GM18508 (cell line): ENCODE measurements at regions not wholly inside any gene's neighbourhood (a gene's known extent, or its start where the extent isn't known, plus 50 kb on each side); places are given as distances from the start of the nearest gene placed in this dataset.
"Not testable (repeated sequence)": the region's sequence is repeated elsewhere in the genome, so short reads cannot be mapped to it uniquely, and the experiment has no call there.

Source experiments
- ATAC-seq: cut with Tn5 transposase; IDR thresholded peaks from one replicate; pipeline ENCODE4 v1.9.1; 2021; ENCODE audit warnings: moderate number of reproducible peaks; ENCODE audit not compliant: insufficient read depth, unreplicated experiment

- ATAC-seq = no peak
Measured at GRCh38 chr12:83244001-83244400, 557.3 kb downstream of the TMTC2 start.

GRCh38 chr12:83233987-83234386 lies 547.3 kb downstream of the TMTC2 start:
- ATAC-seq = not testable (repeated sequence)

- not testable (repeated sequence) for ATAC-seq
Measured at GRCh38 chr12:83226960-83227359, 540.3 kb downstream of the TMTC2 start.

DNA sequence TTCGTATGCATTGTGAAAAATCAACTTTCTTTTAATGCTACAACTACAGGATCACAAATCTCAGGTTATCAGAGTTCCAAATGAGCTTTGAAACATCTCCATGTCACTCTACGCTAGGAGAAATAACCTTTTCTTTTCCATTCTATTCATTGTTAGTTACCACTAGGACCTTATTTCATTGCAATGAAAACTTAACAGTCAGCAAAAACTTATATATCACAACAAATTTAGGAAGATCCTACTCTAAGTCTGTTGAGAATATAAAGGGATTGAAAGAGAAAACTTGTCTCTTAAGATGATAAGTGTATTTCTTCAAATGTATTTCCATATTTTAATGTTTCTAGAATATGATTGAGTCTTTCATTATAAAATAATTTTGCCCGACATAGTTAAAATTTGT lies 539.1 kb downstream of the TMTC2 start:
- ATAC-seq = no peak

- ATAC-seq = no peak
Measured at GRCh38 chr12:83224012-83224411, 537.3 kb downstream of the TMTC2 start.

DNA sequence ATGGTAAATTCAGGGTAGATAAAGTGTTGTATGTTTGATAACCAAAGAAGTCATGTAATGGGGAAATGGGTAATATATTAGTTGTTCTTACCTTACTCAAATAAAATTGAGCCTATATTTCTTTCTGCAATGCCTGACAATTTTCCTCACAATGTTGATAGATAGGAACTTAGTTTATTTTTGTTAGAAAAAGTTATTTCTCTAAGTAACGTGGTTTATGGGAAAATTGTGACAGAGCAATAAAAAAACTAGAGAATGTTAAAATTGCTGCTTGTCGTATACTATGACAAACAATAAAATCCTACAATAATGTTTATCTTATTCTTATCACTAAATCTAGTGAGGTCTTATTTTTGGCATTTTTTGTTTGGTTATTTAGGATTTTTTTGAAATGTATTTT lies 534.1 kb downstream of the TMTC2 start:
- no peak for ATAC-seq

- no peak for ATAC-seq
Measured at GRCh38 chr12:83216230-83216629, 529.5 kb downstream of the TMTC2 start.

DNA sequence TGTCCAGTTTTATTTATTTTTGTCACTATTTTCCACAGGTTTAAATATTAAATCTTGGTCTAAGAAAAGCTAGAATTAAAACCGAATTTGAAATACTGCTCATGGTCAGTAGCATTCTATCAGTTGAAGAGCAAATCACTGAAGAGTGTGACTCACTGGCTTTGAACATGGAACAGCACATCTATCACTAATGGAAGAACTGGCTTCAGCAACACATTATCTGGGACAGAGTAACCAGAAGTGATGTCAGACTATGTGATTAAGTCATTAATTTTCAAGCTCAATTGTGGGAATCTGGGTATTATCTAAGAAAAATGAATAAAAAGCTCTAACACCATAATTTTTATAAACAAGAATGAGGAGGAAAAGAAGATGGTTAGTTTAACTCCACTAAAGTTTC lies 527.5 kb downstream of the TMTC2 start:
- ATAC-seq = no peak

DNA sequence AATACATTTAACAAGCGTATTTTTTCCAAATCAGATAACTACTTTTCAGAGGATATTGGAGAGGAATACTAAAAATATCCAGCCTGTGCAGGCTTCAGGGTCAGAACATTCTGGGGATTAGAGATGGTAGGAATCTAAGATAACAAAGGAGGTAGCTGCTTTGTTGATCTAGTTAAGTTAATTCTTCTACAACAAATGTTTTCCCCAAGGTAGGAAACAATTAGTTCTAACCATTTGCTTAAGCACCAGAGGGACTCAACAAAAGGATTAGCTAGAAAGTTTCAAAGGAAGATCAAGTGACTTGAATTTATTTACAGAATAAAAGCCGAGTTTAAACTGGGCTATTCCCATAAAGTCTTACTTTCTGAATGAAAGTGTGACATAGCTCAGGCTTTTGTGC lies 524.2 kb downstream of the TMTC2 start:
- no peak for ATAC-seq

DNA sequence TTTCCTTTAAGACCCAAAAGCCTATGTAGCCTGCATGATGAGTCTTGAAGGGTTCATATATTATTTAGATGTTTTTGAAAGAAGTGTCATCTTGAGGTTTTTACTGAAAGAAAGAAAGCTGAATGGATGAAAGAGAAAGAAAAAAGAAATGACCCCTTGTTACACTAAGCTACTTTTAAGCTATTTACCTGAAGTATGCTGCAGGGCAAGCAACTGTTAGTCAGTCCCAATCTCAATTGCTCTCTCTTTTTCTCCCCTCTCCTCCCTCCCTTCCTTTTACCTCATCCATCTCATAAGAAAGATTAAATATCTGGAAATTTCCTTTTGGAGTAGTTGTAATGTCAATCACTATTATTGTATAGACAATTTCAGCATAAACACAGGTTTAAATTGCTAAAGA lies 512.4 kb downstream of the TMTC2 start:
- ATAC-seq = no peak

- no peak for ATAC-seq
Measured at GRCh38 chr12:83198291-83199015, 511.7 kb downstream of the TMTC2 start.

GRCh38 chr12:83197483-83197914 lies 510.8 kb downstream of the TMTC2 start:
- no peak for ATAC-seq

- ATAC-seq = no peak
Measured at GRCh38 chr12:83196694-83197350, 510.1 kb downstream of the TMTC2 start.

DNA sequence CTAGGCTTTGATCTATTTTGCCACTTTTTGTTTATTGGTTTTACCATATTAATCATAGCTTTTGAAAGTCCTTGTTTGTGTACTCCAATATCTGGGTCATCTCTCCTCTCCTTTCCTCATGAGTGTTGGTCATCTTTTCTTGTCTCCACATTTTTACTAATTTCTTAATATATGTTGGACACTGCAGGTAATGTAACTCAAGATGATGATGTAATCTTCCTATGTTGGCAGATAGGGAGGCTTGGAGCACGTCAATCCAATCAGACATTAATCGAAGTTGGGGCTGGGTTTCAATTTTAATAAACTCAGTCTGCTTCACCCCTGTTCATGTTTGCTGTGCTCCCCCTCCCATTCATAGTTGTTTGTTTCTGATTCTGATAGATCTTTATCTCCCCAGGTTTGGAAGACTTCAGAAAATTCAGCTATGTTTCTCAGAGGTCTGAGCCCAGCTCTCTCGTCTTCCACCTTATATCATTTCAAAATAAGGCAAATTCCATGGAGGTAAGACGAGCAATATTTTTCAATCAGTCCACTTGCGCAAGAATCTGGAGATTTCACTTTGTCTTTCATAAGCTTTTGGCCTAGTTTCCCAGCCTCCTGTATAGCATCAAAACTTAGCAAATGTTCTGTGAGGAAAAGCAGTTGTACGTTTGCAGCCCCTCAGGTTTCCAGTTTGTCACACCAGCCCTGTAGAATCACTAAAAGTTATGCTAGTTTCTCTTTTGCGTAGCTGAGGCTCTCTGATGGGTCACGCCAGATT lies 504.1 kb downstream of the TMTC2 start:
- ATAC-seq = no peak

- ATAC-seq = no peak
Measured at GRCh38 chr12:83186419-83186818, 499.7 kb downstream of the TMTC2 start.

DNA sequence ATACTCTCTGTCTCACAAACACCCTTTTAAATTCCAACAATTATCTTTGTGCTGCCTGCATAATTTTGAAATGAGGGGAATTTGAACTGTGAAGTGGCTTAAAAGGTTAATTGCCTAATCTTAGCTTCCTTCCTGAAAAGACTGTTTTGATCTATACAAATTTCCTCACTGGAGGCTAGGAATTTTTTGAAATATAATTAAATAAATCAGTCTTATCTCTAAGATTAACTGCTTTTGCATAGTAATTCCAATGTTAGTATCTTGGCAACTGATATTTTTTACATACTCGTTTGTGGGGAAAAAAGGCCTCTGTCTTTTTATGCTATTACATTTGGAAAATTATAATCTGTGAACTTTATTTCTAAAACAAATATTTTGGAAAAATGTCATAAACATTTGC lies 498.5 kb downstream of the TMTC2 start:
- ATAC-seq = no peak
